K562 (cell line): ENCODE measurements at regions not wholly inside any gene's neighbourhood (a gene's known extent, or its start where the extent isn't known, plus 50 kb on each side); places are given as distances from the start of the nearest gene placed in this dataset.
"Not testable (repeated sequence)": the region's sequence is repeated elsewhere in the genome, so short reads cannot be mapped to it uniquely, and the experiment has no call there.

Source experiments
- ATAC-seq: fragments of 200-7000 bp; cut with Tn5 transposase; 3 replicates; pipeline ENCODE4 v1.9.1; 2020; ENCODE audit warnings: moderate library complexity
- BruUV-seq: library from RNA; stranded (reverse); fragments of 400-500 nt; replicated peaks from 2 replicates; lab custom pipeline; 2021; lab: Mats Ljungman, UMichigan
- CTCF ChIA-PET: fragments of 300-600 bp; formaldehyde crosslinking; extraction: SDS; loops from one replicate; lab custom pipeline; 2021; ENCODE audit warnings: low intra/inter-chr PET ratio; lab: Yijun Ruan, JAX
- POLR2A ChIA-PET: fragments of 300-600, 350-650 bp; sonication (Branson Sonifier 250); formaldehyde crosslinking; extraction: SDS; loops from one replicate; lab custom pipeline; 2021; ENCODE audit warnings: antibody characterized with exemption, inconsistent platforms; lab: Yijun Ruan, JAX
- DNase-seq, 4 experiments: peaks; one replicate each; pipeline versions ENCODE4 v3.0.0 to v3.0.0-alpha.2; 2011 to 2018; ENCODE audit warnings: low spot score in 3 of 4, mixed read lengths in 3 of 4; ENCODE audit errors: extremely low read depth in 1 of 4
- FAIRE-seq: peaks from 2 replicates; lab custom pipeline; 2011; peaks lifted over from hg19 to GRCh38; lab: Jason Lieb, UNC
- H2AFZ ChIP-seq: 2 replicates; pipeline ENCODE4 v1.6.0; 2011; ENCODE audit warnings: low read depth, low read length, control low read depth, inconsistent platforms
- H3K27ac ChIP-seq: fragments of 200-600 bp; 3 replicates; pipeline ENCODE4 v1.8.0; 2011; ENCODE audit warnings: low read depth, mild to moderate bottlenecking, control low read depth, inconsistent platforms, low read length, moderate library complexity, mixed read lengths; ENCODE audit errors: extremely low read depth
- H3K27me3 ChIP-seq, 2 experiments: fragments of 300-600 bp in 1 of 2; 2 replicates in 1 of 2; 3 replicates in 1 of 2; pipeline versions ENCODE4 v1.6.0 to v1.8.0; 2011; ENCODE audit warnings: inconsistent platforms in 2 of 2, low read length in 2 of 2, mild to moderate bottlenecking in 1 of 2, mixed read lengths in 1 of 2, moderate library complexity in 1 of 2; ENCODE audit not compliant: control insufficient read depth in 2 of 2, insufficient read depth in 2 of 2
- H3K36me3 ChIP-seq: fragments of 300-600 bp; 3 replicates; pipeline ENCODE4 v1.8.0; 2011; ENCODE audit warnings: mild to moderate bottlenecking, low read length, inconsistent platforms; ENCODE audit not compliant: control insufficient read depth, insufficient read depth
- H3K4me1 ChIP-seq, 2 experiments: fragments of 200-600 bp in 1 of 2; replicated peaks in 1 of 2; 2 replicates in 1 of 2; 3 replicates in 1 of 2; pipeline versions ENCODE4 v1.5.1 to v1.8.0; 2011; ENCODE audit warnings: inconsistent platforms in 2 of 2, low read length in 2 of 2, mild to moderate bottlenecking in 1 of 2, mixed read lengths in 1 of 2, moderate library complexity in 1 of 2; ENCODE audit not compliant: control insufficient read depth in 2 of 2, insufficient read depth in 2 of 2
- H3K4me2 ChIP-seq: 2 replicates; pipeline ENCODE4 v1.6.1; 2011; ENCODE audit warnings: low read length, control low read depth, inconsistent platforms, mixed read lengths; ENCODE audit not compliant: insufficient read depth
- H3K4me3 ChIP-seq: fragments of 200-600 bp; sonication (generic), shearing (Covaris generic); 2 replicates; pipeline ENCODE4 v1.5.1; 2016; ENCODE audit warnings: control low read depth, inconsistent platforms
- H3K79me2 ChIP-seq: fragments of 200-600 bp; 3 replicates; pipeline ENCODE4 v1.8.0; 2011; ENCODE audit warnings: low read length, inconsistent platforms; ENCODE audit not compliant: control insufficient read depth, insufficient read depth
- H3K9ac ChIP-seq, 2 experiments: 2 replicates each; pipeline versions ENCODE4 v1.6.0 to v1.6.1; 2011; ENCODE audit warnings: low read depth in 2 of 2, low read length in 2 of 2, control low read depth in 1 of 2, inconsistent platforms in 1 of 2, mild to moderate bottlenecking in 1 of 2, mixed read lengths in 1 of 2; ENCODE audit not compliant: insufficient read depth in 1 of 2
- H3K9me1 ChIP-seq: one replicate; pipeline ENCODE4 v1.6.0; 2011; ENCODE audit warnings: inconsistent platforms, mild to moderate bottlenecking, low read length, moderate library complexity; ENCODE audit not compliant: control insufficient read depth, insufficient read depth
- H3K9me3 ChIP-seq: replicated peaks from 2 replicates; pipeline ENCODE4 v1.5.1; 2011; ENCODE audit warnings: low read depth, low read length, inconsistent platforms; ENCODE audit not compliant: control insufficient read depth, insufficient read depth
- H4K20me1 ChIP-seq: replicated peaks from 2 replicates; pipeline ENCODE4 v1.6.1; 2011; ENCODE audit warnings: low read length, inconsistent platforms, mixed read lengths; ENCODE audit not compliant: control insufficient read depth, insufficient read depth
- EP400 ChIP-seq: fragments of 450-650 bp; IDR thresholded peaks from 2 replicates; pipeline ENCODE4 v1.6.1; 2017; ENCODE audit warnings: antibody characterized with exemption, mild to moderate bottlenecking, moderate library complexity
- FOXO4 ChIP-seq: fragments of 450-650 bp; formaldehyde crosslinking; IDR thresholded peaks from 2 replicates; pipeline ENCODE4 v1.4.0; 2020; ENCODE audit warnings: mild to moderate bottlenecking, moderate library complexity
- HDAC8 ChIP-seq: fragments of 450-650 bp; IDR thresholded peaks from 2 replicates; pipeline ENCODE4 v1.6.1; 2016; ENCODE audit warnings: mild to moderate bottlenecking, missing genetic modification characterization, moderate library complexity, missing compliant biosample characterization
- HMG20B ChIP-seq: fragments of 250-450 bp; sonication (Bioruptor Pico); IDR thresholded peaks from 2 replicates; pipeline ENCODE4 v1.5.0; 2021; ENCODE audit warnings: mild to moderate bottlenecking
- HOMEZ ChIP-seq: fragments of 250-450 bp; sonication (Bioruptor Pico); IDR thresholded peaks from 2 replicates; pipeline ENCODE4 v1.4.0; 2020; ENCODE audit warnings: mild to moderate bottlenecking, moderate library complexity
- MAFG ChIP-seq: fragments of 450-650 bp; conservative IDR thresholded peaks from 2 replicates; pipeline ENCODE4 v1.6.1; 2016; ENCODE audit warnings: missing genetic modification characterization, missing compliant biosample characterization
- PHF21A ChIP-seq: fragments of 450-650 bp; IDR thresholded peaks from 2 replicates; pipeline ENCODE4 v1.6.1; 2017; ENCODE audit warnings: low read depth, borderline replicate concordance
- RBM14 ChIP-seq: fragments of 200-400 bp; formaldehyde crosslinking; IDR thresholded peaks from 2 replicates; pipeline ENCODE4 v1.6.1; 2018; ENCODE audit warnings: low read depth, mild to moderate bottlenecking, low read length, moderate library complexity, borderline replicate concordance; ENCODE audit not compliant: insufficient read depth
- SP1 ChIP-seq: sonication (generic); formaldehyde crosslinking; IDR thresholded peaks from 2 replicates; pipeline ENCODE4 v1.8.1; 2022; ENCODE audit warnings: mild to moderate bottlenecking, missing genetic modification reagents
- SRSF7 ChIP-seq: fragments of 200-400 bp; formaldehyde crosslinking; optimal IDR thresholded peaks from 2 replicates; pipeline ENCODE3; 2017; ENCODE audit warnings: mild to moderate bottlenecking, low read depth, low read length
- ZNF175 ChIP-seq: fragments of 200-800 bp; sonication (Bioruptor generic); IDR thresholded peaks from 2 replicates; pipeline ENCODE4 v1.6.1; 2016; ENCODE audit warnings: low read depth, mild to moderate bottlenecking, missing genetic modification characterization, missing compliant biosample characterization
- WGBS: fragments of 100-300 bp; shearing (Covaris generic); methylation state at CpG from one replicate; pipeline ENCODE4 v1.1.6; 2016; ENCODE audit warnings: low coverage, mixed read lengths; ENCODE audit not compliant: insufficient coverage; ENCODE audit errors: missing lambda C conversion rate; 5-methylcytosine and 5-hydroxymethylcytosine counted together
- in situ Hi-C: fragments of 300-500 bp; cut with MboI; formaldehyde crosslinking; loops from 4 replicates; pipeline ENCODE4 v1.15.0; 2018; ENCODE audit warnings: inconsistent platforms, mixed read lengths
- intact Hi-C: fragments of 100-400 bp; cut with micrococcal nuclease; formaldehyde crosslinking; loops from 2 replicates; pipeline ENCODE4 v1.14.2; 2022

GRCh38 chr4:138367942-138368341 is 125.8 kb upstream of the SLC7A11 start:
- Histone ChIP-seq H3K36me3 (no peaks in the 10 kb centered on the region), H3K4me3 (no peak overlapping the region), H3K4me2 (no peak overlapping the region), H2AFZ (no peak overlapping the region), H3K27me3 (no peaks in the 10 kb centered on the region), H3K4me1 (no peaks in the 10 kb centered on the region), H3K9me1 (no peaks in the 10 kb centered on the region), H4K20me1 (no peaks in the 10 kb centered on the region), H3K9me3 (no peaks in the 10 kb centered on the region), H3K9ac (no peak overlapping the region), H3K79me2 (no peaks in the 10 kb centered on the region), H3K27ac (no peak overlapping the region)
- FAIRE-seq (no peak), ATAC-seq (no peak), DNase-seq (no peak)
- ChIA-PET CTCF (no interaction called here), POLR2A (interaction anchor here (0.9 kb wide), 1 partner anchor 16 kb away, joined by 3 read pairs; no protein-coding TSS in a partner anchor)
- intact Hi-C loops = no loop called here
- in situ Hi-C loops = no loop called here
- BruUV-seq = no TSS peak
- TF ChIP-seq ZNF175 (CRISPR knock-in tag) (no peak), HOMEZ (CRISPR knock-in tag) (no peak), FOXO4 (CRISPR knock-in tag) (no peak), SP1 (CRISPR knock-in tag) (no peak), SRSF7 (no peak), HDAC8 (no peak), MAFG (no peak), RBM14 (no peak), PHF21A (no peak), HMG20B (no peak), EP400 (no peak)

GRCh38 chr4:138352446-138352845 is 110.3 kb upstream of the SLC7A11 start:
- H3K4me2 ChIP-seq, H3K4me1 ChIP-seq, H3K4me3 ChIP-seq, H3K9me1 ChIP-seq, CTCF ChIA-PET, in situ Hi-C loops, H2AFZ ChIP-seq, H3K9me3 ChIP-seq, BruUV-seq, POLR2A ChIA-PET, FAIRE-seq, H3K79me2 ChIP-seq, ATAC-seq, H3K27ac ChIP-seq, H3K27me3 ChIP-seq, intact Hi-C loops, H4K20me1 ChIP-seq, H3K9ac ChIP-seq, DNase-seq, H3K36me3 ChIP-seq: not testable (repeated sequence)
- WGBS = 8% methylated on average over 3 of the region's 3 CpGs
